AG09309 (cell line): ENCODE measurements at regions not wholly inside any gene's neighbourhood (a gene's known extent, or its start where the extent isn't known, plus 50 kb on each side); places are given as distances from the start of the nearest gene placed in this dataset.
"Not testable (repeated sequence)": the region's sequence is repeated elsewhere in the genome, so short reads cannot be mapped to it uniquely, and the experiment has no call there.

Source experiments
- DNase-seq: peaks from one replicate; pipeline ENCODE4 v3.0.0-alpha.2; 2010; ENCODE audit warnings: low read depth
- H3K4me3 ChIP-seq: 2 replicates; pipeline ENCODE4 v1.5.1; 2011; ENCODE audit warnings: mild to moderate bottlenecking, low read depth, low read length, moderate library complexity; ENCODE audit not compliant: control insufficient read depth
- TF ChIP-seq, protein P1 (sequence below): IDR thresholded peaks from 2 replicates; pipeline ENCODE4 v1.5.1; 2011; ENCODE audit warnings: mild to moderate bottlenecking, low read depth, low read length, inconsistent platforms; ENCODE audit not compliant: insufficient read depth, control insufficient read depth; ENCODE audit errors: missing control alignments

DNA sequence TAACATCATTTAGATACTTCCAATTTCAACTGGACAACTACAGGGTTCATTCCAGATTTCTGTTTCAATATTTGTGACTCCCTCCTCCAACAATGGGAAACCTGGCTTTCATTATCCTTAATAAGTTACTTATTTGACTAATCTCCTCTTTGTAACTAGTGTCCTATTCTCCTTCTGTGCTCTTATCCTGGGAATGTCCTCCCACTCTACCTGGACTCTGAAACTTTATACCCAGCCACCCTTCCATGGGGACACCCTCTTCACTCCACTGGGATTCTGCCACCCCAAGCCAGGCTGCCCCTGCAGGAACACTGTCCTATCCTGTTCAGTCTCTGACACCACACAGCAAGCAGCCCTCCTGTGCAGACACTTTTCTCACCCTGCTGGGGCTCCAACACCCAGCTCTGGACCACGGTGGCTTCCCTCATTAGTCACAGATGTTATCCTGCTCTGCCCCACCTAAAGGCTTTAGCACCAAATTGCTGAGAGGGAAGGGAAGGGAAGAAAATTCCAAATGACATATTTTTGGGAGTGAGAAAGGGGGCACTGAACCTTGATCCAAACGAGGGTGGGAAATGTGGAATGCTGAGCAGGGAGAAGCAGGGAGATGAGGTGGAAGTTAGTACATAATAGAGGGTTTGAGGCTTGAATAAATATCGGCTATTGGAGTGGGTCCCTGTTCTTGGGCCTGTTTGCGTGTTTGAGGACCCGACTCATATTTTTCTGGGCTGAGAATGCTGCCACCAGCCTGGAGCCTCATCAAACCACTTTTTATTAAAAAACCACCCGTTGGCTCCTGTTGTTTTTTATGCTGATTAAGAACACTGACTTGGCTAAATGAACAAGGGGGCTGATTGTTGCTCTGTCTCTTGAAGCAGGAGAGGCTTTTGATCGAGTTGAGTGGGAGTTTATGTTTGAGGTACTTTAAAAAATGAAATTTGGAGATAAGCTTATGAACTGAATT lies 54.0 kb upstream of the AKIRIN2 start:
- TF ChIP-seq, protein P1, sequence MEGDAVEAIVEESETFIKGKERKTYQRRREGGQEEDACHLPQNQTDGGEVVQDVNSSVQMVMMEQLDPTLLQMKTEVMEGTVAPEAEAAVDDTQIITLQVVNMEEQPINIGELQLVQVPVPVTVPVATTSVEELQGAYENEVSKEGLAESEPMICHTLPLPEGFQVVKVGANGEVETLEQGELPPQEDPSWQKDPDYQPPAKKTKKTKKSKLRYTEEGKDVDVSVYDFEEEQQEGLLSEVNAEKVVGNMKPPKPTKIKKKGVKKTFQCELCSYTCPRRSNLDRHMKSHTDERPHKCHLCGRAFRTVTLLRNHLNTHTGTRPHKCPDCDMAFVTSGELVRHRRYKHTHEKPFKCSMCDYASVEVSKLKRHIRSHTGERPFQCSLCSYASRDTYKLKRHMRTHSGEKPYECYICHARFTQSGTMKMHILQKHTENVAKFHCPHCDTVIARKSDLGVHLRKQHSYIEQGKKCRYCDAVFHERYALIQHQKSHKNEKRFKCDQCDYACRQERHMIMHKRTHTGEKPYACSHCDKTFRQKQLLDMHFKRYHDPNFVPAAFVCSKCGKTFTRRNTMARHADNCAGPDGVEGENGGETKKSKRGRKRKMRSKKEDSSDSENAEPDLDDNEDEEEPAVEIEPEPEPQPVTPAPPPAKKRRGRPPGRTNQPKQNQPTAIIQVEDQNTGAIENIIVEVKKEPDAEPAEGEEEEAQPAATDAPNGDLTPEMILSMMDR = no peak
- no peak overlapping the region for H3K4me3 ChIP-seq
- no peak for DNase-seq

DNA sequence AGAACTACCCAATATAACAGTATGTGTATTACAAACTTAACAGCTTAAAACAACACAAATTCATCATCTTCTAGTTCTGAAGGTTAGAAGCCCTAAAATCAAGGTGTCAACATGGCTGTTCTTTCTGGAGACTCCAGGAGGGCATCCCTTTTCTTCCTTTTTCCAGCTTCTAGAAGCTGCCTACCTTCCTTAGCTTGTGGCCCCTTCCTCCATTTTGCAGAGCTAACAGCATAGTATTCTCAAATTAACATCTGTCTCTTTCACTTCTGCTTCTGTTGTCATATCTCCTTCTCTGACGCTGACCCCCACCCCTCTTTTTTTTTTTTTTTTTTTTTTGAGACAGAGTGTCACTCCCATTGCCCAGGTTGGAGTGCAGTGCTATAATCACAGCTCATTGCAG lies 52.8 kb upstream of the AKIRIN2 start:
- TF ChIP-seq, protein P1 = no peak
- no peak for DNase-seq
- no peak overlapping the region for H3K4me3 ChIP-seq

DNA sequence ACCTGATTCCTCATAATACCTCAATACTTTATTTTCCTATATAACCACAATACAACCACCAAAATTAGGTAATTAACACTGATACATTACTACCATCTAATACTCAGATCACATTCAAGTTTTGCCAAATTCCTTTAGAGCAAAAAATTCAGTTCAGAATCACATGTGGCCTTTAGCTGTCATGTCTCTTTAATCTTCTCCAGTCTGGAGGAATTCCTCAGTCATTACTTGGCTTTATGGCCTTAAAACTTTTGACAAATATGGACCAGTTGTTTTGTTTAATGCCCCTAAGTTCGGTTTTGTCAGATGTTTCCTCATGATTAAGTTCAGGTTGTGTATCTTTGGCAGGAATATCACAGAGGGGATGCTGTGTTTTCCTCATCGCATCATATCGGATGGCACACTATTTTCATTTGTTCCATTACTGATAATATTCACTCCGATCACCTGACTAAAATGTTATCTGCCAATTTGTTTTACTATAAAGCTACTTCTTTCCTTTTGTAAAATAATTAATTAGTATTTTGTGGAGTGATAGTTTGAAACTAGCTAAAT lies 51.2 kb upstream of the AKIRIN2 start:
- DNase-seq = no peak
- TF ChIP-seq, protein P1 = no peak
- H3K4me3 ChIP-seq = no peak overlapping the region

DNA sequence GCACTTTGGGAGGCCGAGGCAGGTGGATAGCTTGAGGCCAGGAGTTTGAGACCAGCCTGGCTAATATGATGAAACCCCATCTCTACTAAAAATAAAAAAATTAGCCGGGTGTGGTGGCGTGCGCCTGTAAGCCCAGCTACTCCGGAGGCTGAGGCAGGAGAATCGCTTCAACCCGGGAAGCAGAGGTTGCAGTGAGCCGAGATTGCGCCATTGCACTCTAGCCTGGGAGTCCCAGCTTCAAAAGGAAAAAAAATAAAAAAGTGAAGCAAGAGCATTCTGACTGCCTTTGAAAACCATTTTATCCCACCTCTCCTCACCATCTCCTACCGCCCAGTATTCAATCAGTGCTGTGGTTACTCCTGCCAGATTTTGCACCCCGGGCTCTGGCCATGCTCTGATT lies 50.5 kb upstream of the AKIRIN2 start:
- not testable (repeated sequence) for H3K4me3 ChIP-seq, DNase-seq
